DND-41 (cell line): ENCODE measurements at regions not wholly inside any gene's neighbourhood (a gene's known extent, or its start where the extent isn't known, plus 50 kb on each side); places are given as distances from the start of the nearest gene placed in this dataset.

ENCODE experiments used
- ATAC-seq: fragments of 200-7000 bp; cut with Tn5 transposase; 3 replicates; pipeline ENCODE4 v1.9.1; 2021; ENCODE audit warnings: low read depth; ENCODE audit not compliant: insufficient read depth
- DNase-seq: peaks from one replicate; pipeline ENCODE4 v3.0.0-alpha.2; 2020
- H2AFZ ChIP-seq: 2 replicates; pipeline ENCODE4 v1.6.0; 2012; ENCODE audit warnings: low read depth, low read length
- H3K27ac ChIP-seq: 2 replicates; pipeline ENCODE4 v1.5.1; 2012; ENCODE audit warnings: low read length, inconsistent platforms
- H3K27me3 ChIP-seq: fragments of 200-600 bp; sonication (generic); 2 replicates; pipeline ENCODE4 v1.6.0; 2012; ENCODE audit warnings: low read length, mild to moderate bottlenecking, inconsistent platforms; ENCODE audit not compliant: insufficient read depth, poor library complexity
- H3K36me3 ChIP-seq: 2 replicates; pipeline ENCODE4 v1.5.1; 2012; ENCODE audit warnings: low read length, inconsistent platforms; ENCODE audit not compliant: insufficient read depth
- H3K4me1 ChIP-seq: 2 replicates; pipeline ENCODE4 v1.5.1; 2012; ENCODE audit warnings: mild to moderate bottlenecking, low read length; ENCODE audit not compliant: insufficient read depth
- H3K4me2 ChIP-seq: 2 replicates; pipeline ENCODE4 v1.6.0; 2012; ENCODE audit warnings: mild to moderate bottlenecking, moderate library complexity, low read length, inconsistent platforms; ENCODE audit not compliant: insufficient read depth
- H3K4me3 ChIP-seq, 2 experiments: fragments of 200-600 bp in 1 of 2; shearing (Covaris generic) in 1 of 2; 2 replicates each; pipeline ENCODE4 v1.5.1; 2012 to 2016; ENCODE audit warnings: inconsistent platforms in 2 of 2, low read length in 2 of 2, mild to moderate bottlenecking in 2 of 2, low read depth in 1 of 2, moderate library complexity in 1 of 2
- H3K79me2 ChIP-seq: 2 replicates; pipeline ENCODE4 v1.6.0; 2012; ENCODE audit warnings: low read length, inconsistent platforms; ENCODE audit not compliant: insufficient read depth
- H3K9ac ChIP-seq: 2 replicates; pipeline ENCODE4 v1.6.0; 2012; ENCODE audit warnings: low read depth, mild to moderate bottlenecking, inconsistent platforms, low read length, moderate library complexity
- H3K9me3 ChIP-seq: 2 replicates; pipeline ENCODE4 v1.5.1; 2012; ENCODE audit warnings: low read length, moderate library complexity, mild to moderate bottlenecking, inconsistent platforms; ENCODE audit not compliant: insufficient read depth, severe bottlenecking
- H4K20me1 ChIP-seq: 2 replicates; pipeline ENCODE4 v1.6.0; 2012; ENCODE audit warnings: low read length; ENCODE audit not compliant: insufficient read depth
- EZH2 ChIP-seq: IDR thresholded peaks from 3 replicates; pipeline ENCODE4 v1.6.1; 2012; ENCODE audit warnings: borderline replicate concordance, low read depth, mild to moderate bottlenecking, moderate library complexity, low read length, inconsistent platforms; ENCODE audit not compliant: severe bottlenecking
- TF ChIP-seq, protein P1 (sequence below): IDR thresholded peaks from 2 replicates; pipeline ENCODE4 v1.5.1; 2012; ENCODE audit warnings: borderline replicate concordance, low read length, moderate library complexity, mild to moderate bottlenecking; ENCODE audit not compliant: poor library complexity, severe bottlenecking; ENCODE audit errors: extremely low read depth

DNA sequence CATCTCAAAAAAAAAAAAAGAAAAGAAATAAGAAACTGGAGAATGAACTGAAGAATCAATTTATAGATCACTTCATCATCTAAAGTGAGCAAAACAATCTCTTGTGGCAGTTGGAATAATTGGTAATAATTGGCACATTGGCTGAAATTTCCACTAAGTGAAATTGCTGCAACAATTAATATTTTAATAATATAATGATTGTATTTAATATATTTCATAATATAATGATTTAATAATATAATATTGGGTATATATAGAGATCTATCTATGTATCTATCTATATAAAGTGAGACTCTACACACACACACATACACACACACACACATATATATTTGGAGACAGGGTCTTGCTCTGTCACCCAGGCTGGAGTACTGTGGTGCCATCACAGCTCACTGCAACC lies 81.2 kb upstream of the PRICKLE1 start:
- no peak for DNase-seq
- no peak for ATAC-seq
- no peaks in the 10 kb centered on the region for H3K36me3 ChIP-seq
- no peak overlapping the region for H3K9ac ChIP-seq
- no peaks in the 10 kb centered on the region for H3K4me1 ChIP-seq
- TF ChIP-seq, protein P1, sequence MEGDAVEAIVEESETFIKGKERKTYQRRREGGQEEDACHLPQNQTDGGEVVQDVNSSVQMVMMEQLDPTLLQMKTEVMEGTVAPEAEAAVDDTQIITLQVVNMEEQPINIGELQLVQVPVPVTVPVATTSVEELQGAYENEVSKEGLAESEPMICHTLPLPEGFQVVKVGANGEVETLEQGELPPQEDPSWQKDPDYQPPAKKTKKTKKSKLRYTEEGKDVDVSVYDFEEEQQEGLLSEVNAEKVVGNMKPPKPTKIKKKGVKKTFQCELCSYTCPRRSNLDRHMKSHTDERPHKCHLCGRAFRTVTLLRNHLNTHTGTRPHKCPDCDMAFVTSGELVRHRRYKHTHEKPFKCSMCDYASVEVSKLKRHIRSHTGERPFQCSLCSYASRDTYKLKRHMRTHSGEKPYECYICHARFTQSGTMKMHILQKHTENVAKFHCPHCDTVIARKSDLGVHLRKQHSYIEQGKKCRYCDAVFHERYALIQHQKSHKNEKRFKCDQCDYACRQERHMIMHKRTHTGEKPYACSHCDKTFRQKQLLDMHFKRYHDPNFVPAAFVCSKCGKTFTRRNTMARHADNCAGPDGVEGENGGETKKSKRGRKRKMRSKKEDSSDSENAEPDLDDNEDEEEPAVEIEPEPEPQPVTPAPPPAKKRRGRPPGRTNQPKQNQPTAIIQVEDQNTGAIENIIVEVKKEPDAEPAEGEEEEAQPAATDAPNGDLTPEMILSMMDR = no peak
- TF ChIP-seq EZH2 = no peak
- no peaks in the 10 kb centered on the region for H3K27me3 ChIP-seq
- H4K20me1 ChIP-seq = no peaks in the 10 kb centered on the region
- H3K4me3 ChIP-seq = no peak overlapping the region
- H3K79me2 ChIP-seq = no peaks in the 10 kb centered on the region
- H2AFZ ChIP-seq = no peak overlapping the region
- H3K4me2 ChIP-seq = no peak overlapping the region
- no peaks in the 10 kb centered on the region for H3K9me3 ChIP-seq
- H3K27ac ChIP-seq = no peak overlapping the region

DNA sequence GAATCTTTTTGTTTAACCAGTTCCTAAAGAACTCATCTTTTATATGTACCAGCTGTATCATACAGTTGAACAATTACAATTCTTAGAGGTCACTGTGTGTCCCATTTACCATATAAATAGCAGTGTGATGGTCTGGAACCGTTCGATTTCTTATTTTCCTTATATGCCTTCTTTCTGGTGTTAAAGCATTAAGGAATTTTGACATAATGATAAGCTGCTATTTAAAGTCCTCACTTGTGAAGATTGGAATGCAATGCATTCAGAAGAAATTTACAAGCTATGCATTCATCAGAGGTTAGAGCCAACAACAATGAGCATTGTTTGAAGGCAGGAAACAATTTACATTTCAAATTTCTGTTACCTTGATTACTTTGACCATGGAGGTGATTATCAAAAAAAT lies 80.0 kb upstream of the PRICKLE1 start:
- Histone ChIP-seq H3K4me1 (no peaks in the 10 kb centered on the region), H3K27me3 (no peaks in the 10 kb centered on the region), H3K4me2 (no peak overlapping the region), H3K9ac (no peak overlapping the region), H3K79me2 (no peaks in the 10 kb centered on the region), H3K36me3 (no peaks in the 10 kb centered on the region), H3K9me3 (no peaks in the 10 kb centered on the region), H3K27ac (no peak overlapping the region), H3K4me3 (no peak overlapping the region), H2AFZ (no peak overlapping the region), H4K20me1 (no peaks in the 10 kb centered on the region)
- TF ChIP-seq EZH2 = no peak
- TF ChIP-seq, protein P1 = no peak
- ATAC-seq = no peak
- DNase-seq = no peak

DNA sequence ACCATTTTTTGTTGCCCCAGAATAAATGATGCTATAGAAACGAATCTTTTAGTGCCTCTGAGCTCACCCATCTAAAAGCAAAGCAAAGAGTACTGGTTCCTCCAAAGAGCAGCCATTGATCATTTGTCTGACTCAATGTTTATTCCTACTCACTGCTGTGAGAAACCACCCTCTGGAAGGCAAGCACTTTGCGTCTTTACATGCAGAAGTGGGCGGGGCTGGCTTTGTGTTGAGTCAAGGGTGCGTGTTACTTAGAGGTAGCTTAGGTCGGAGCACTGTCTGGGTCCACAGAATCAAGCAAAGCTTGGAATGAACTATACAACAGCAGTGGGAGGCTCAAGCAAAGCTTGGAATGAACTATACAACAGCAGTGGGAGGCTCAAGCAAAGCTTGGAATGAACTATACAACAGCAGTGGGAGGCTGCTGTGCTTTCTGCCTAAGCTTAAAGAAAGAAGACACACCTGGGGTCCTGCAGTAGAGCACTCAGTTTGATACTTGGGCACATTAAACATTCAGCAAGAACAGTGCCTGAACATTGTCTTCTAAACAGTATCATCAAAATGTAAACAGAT lies 77.2 kb upstream of the PRICKLE1 start:
- H3K9me3 ChIP-seq = no peaks in the 10 kb centered on the region
- TF ChIP-seq, protein P1 = no peak
- no peak for TF ChIP-seq EZH2
- no peaks in the 10 kb centered on the region for H3K27me3 ChIP-seq
- DNase-seq = no peak
- H3K79me2 ChIP-seq = no peaks in the 10 kb centered on the region
- H3K36me3 ChIP-seq = no peaks in the 10 kb centered on the region
- H4K20me1 ChIP-seq = no peaks in the 10 kb centered on the region
- no peak overlapping the region for H2AFZ ChIP-seq
- ATAC-seq = no peak
- H3K4me2 ChIP-seq = no peak overlapping the region
- H3K4me3 ChIP-seq = no peak overlapping the region
- no peak overlapping the region for H3K9ac ChIP-seq
- H3K27ac ChIP-seq = no peak overlapping the region
- H3K4me1 ChIP-seq = no peaks in the 10 kb centered on the region

DNA sequence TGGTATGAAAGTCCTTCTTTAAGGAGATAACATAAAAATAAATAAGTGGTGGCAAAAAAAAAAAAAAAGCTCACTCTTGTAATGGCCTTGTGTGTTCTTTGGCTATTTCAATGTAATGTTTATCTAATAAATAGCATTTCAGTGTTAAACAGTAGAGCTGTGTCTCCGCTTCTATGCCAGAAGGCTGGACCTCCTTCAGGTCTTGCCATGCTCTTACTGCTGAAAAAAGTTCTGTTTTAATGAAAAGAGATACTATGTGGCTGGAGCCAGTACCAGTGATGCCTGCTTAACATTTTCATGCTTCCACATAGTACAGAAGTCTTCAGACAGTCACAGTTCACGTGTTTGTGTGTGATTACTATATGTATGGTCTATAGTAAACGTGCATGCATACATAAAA lies 74.1 kb upstream of the PRICKLE1 start:
- no peaks in the 10 kb centered on the region for H3K79me2 ChIP-seq
- H3K4me1 ChIP-seq = no peaks in the 10 kb centered on the region
- no peaks in the 10 kb centered on the region for H3K36me3 ChIP-seq
- H3K27me3 ChIP-seq = no peaks in the 10 kb centered on the region
- no peaks in the 10 kb centered on the region for H4K20me1 ChIP-seq
- H3K9ac ChIP-seq = no peak overlapping the region
- no peaks in the 10 kb centered on the region for H3K9me3 ChIP-seq
- H3K27ac ChIP-seq = no peak overlapping the region
- H3K4me3 ChIP-seq = no peak overlapping the region
- DNase-seq (no peak), ATAC-seq (no peak)
- TF ChIP-seq, protein P1 = no peak
- TF ChIP-seq EZH2 = no peak
- no peak overlapping the region for H3K4me2 ChIP-seq
- no peak overlapping the region for H2AFZ ChIP-seq
